Activated CD8-positive, alpha-beta memory T cell treated with anti-CD3 and anti-CD28 coated beads for 24 hours (primary cell): ENCODE measurements at regions not wholly inside any gene's neighbourhood (a gene's known extent, or its start where the extent isn't known, plus 50 kb on each side); places are given as distances from the start of the nearest gene placed in this dataset.

ENCODE experiments used
- DNase-seq: peaks from one replicate; pipeline ENCODE4 v3.0.0-alpha.2; 2020

GRCh38 chr4:128471576-128471975 lies 184.0 kb upstream of the PGRMC2 start:
- no peak for DNase-seq

- DNase-seq: no peak
Observed at GRCh38 chr4:128470492-128471053, 183.0 kb upstream of the PGRMC2 start.

- no peak for DNase-seq
Observed at GRCh38 chr4:128468123-128468989, 180.7 kb upstream of the PGRMC2 start.

- no peak for DNase-seq
Observed at GRCh38 chr4:128465523-128465922, 177.9 kb upstream of the PGRMC2 start.

- DNase-seq: no peak
Observed at GRCh38 chr4:128463006-128463405, 175.4 kb upstream of the PGRMC2 start.

GRCh38 chr4:128462103-128462783 lies 174.6 kb upstream of the PGRMC2 start:
- no peak for DNase-seq

- DNase-seq: no peak
Observed at GRCh38 chr4:128461291-128462102, 173.9 kb upstream of the PGRMC2 start.

GRCh38 chr4:128459547-128459946 lies 171.9 kb upstream of the PGRMC2 start:
- DNase-seq: no peak

GRCh38 chr4:128458816-128459215 lies 171.2 kb upstream of the PGRMC2 start:
- DNase-seq: no peak

- no peak for DNase-seq
Observed at GRCh38 chr4:128457726-128458125, 170.1 kb upstream of the PGRMC2 start.

- no peak for DNase-seq
Observed at GRCh38 chr4:128456171-128456570, 168.6 kb upstream of the PGRMC2 start.

- DNase-seq: no peak
Observed at GRCh38 chr4:128455480-128455879, 167.9 kb upstream of the PGRMC2 start.

- DNase-seq: no peak
Observed at GRCh38 chr4:128454881-128455280, 167.3 kb upstream of the PGRMC2 start.

- DNase-seq: peak; percentile 77
Observed at GRCh38 chr4:128454281-128454871, 166.8 kb upstream of the PGRMC2 start.

- DNase-seq: no peak
Observed at GRCh38 chr4:128452415-128452814, 164.8 kb upstream of the PGRMC2 start.

- DNase-seq: no peak
Observed at GRCh38 chr4:128451270-128451905, 163.8 kb upstream of the PGRMC2 start.

GRCh38 chr4:128450326-128451120 lies 162.9 kb upstream of the PGRMC2 start:
- no peak for DNase-seq

GRCh38 chr4:128449251-128449650 lies 161.6 kb upstream of the PGRMC2 start:
- DNase-seq: no peak

GRCh38 chr4:128444544-128445302 lies 157.1 kb upstream of the PGRMC2 start:
- no peak for DNase-seq

- no peak for DNase-seq
Observed at GRCh38 chr4:128440923-128441322, 153.3 kb upstream of the PGRMC2 start.
